ENCODE measurements at regions not wholly inside any gene's neighbourhood (a gene's known extent, or its start where the extent isn't known, plus 50 kb on each side); places are given as distances from the start of the nearest gene placed in this dataset.

GRCh38 chrX:1060562-1060960, 151.9 kb downstream of the CRLF2 start:
- TF ChIP-seq CTCF (IDR thresholded peaks at IDR 0.05; ENCODE audit: low read depth, low read length, poor library complexity, severe bottlenecking) (no peak), EZH2phosphoT487 (IDR thresholded peaks at IDR 0.05; ENCODE audit: borderline replicate concordance, low read length) (no peak)

Measured in DOHH2 (cell line).